Uterus (tissue), 3 donors: ENCODE measurements at regions not wholly inside any gene's neighbourhood (a gene's known extent, or its start where the extent isn't known, plus 50 kb on each side); places are given as distances from the start of the nearest gene placed in this dataset.

Experiments
- DNase-seq, 2 donors: peaks; one replicate each; pipeline ENCODE4 v3.0.0-alpha.2; 2019 to 2020
- H3K27ac ChIP-seq, 2 donors: fragments of 200-600 bp; sonication (generic); 1 replicate in 1 of 2; 2 replicates in 1 of 2; pipeline ENCODE4 v1.5.1; 2016 to 2018
- H3K27me3 ChIP-seq, 2 donors: fragments of 200-600 bp; sonication (generic); one replicate each; pipeline ENCODE4 v1.5.1; 2018 to 2019; ENCODE audit warnings: control low read depth in 1 of 2
- H3K36me3 ChIP-seq, 2 donors: fragments of 200-600 bp; sonication (generic); one replicate each; pipeline ENCODE4 v1.5.1; 2019; ENCODE audit warnings: control low read depth in 1 of 2
- H3K4me1 ChIP-seq, 2 donors: fragments of 200-600 bp; sonication (generic); one replicate each; pipeline ENCODE4 v1.5.1; 2018 to 2019; ENCODE audit warnings: control low read depth in 1 of 2
- H3K4me3 ChIP-seq, 2 donors: fragments of 200-600 bp; sonication (generic); 1 replicate in 1 of 2; 2 replicates in 1 of 2; pipeline ENCODE4 v1.5.1; 2018 to 2019; ENCODE audit warnings: mild to moderate bottlenecking in 1 of 2
- H3K9me3 ChIP-seq, 2 donors: fragments of 200-600 bp; sonication (generic); one replicate each; pipeline ENCODE4 v1.5.1; 2019; ENCODE audit warnings: control low read depth in 1 of 2
- POLR2A ChIP-seq, 2 donors: fragments of 450-650 bp; IDR thresholded peaks; one replicate each; pipeline ENCODE4 v1.6.1; 2016; ENCODE audit warnings: antibody characterized with exemption in 2 of 2, mild to moderate bottlenecking in 1 of 2, moderate library complexity in 1 of 2
- intact Hi-C: fragments of 100-400 bp; cut with DNase I; formaldehyde crosslinking; loops from one replicate; pipeline ENCODE4 v1.15.1; 2023; ENCODE audit warnings: low total_unique reads
- TF ChIP-seq, protein P1 (sequence below), 4 experiments: fragments of 200-600 bp in 2 of 4; fragments of 450-650 bp in 2 of 4; sonication (generic) in 2 of 4; IDR thresholded peaks; one replicate each; pipeline ENCODE4 v1.5.1; 2016 to 2019; ENCODE audit warnings: antibody characterized with exemption in 4 of 4, mild to moderate bottlenecking in 2 of 4, moderate library complexity in 1 of 4
- donor health status: DM: yes; HTN: yes; CAD: no.

DNA sequence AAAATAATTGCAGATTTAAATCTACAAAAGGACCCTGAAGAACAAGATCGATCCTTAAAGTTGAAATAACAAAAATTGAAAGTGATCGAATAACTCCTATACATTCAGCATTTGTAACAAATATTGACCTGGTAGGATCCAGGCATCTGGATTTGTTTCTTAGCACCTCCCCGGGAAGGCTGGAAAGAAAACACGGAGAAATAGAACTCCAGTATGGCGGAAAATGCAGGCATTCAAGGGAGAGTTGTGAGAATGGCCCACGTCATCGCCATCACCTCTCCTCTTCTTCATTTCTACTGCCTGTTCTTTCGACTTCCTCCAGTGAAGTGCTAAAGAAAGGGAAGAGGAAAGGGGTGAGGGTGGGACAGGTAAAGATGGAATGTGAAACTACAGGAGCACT, 242.3 kb upstream of the TFAP2D start:
- intact Hi-C loops = no loop called here
- no peak for TF ChIP-seq POLR2A (IDR thresholded peaks at IDR 0.05)
- TF ChIP-seq, protein P1, sequence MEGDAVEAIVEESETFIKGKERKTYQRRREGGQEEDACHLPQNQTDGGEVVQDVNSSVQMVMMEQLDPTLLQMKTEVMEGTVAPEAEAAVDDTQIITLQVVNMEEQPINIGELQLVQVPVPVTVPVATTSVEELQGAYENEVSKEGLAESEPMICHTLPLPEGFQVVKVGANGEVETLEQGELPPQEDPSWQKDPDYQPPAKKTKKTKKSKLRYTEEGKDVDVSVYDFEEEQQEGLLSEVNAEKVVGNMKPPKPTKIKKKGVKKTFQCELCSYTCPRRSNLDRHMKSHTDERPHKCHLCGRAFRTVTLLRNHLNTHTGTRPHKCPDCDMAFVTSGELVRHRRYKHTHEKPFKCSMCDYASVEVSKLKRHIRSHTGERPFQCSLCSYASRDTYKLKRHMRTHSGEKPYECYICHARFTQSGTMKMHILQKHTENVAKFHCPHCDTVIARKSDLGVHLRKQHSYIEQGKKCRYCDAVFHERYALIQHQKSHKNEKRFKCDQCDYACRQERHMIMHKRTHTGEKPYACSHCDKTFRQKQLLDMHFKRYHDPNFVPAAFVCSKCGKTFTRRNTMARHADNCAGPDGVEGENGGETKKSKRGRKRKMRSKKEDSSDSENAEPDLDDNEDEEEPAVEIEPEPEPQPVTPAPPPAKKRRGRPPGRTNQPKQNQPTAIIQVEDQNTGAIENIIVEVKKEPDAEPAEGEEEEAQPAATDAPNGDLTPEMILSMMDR (IDR thresholded peaks at IDR 0.05) = no peak
- Histone ChIP-seq H3K27ac (no peak overlapping the region), H3K4me1 (no peaks in the 10 kb centered on the region), H3K27me3 (no peaks in the 10 kb centered on the region), H3K36me3 (no peaks in the 10 kb centered on the region), H3K9me3 (no peaks in the 10 kb centered on the region), H3K4me3 (no peak overlapping the region)
- no peak for DNase-seq

DNA sequence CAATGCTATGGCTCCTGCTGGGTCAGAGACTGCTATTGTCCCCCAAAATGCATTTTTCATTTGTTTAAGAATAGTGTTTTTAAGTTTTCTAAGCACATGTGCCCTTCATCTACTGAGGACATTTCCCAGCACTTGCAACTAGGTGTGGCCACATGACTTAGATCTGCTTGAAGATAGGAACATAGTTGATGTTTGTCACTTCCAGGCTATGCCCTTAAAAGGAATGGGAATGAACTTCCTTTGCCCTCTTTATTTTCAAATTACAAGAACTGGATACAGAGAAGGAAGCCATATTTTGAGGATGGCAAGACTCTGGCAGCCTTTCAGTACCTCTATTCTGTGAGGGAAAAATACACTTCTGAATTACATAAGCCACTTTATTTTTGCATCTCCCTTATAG, 203.0 kb upstream of the TFAP2D start:
- intact Hi-C loops = no loop called here
- TF ChIP-seq, protein P1 (IDR thresholded peaks at IDR 0.05) = no peak
- TF ChIP-seq POLR2A (IDR thresholded peaks at IDR 0.05) = no peak

DNA sequence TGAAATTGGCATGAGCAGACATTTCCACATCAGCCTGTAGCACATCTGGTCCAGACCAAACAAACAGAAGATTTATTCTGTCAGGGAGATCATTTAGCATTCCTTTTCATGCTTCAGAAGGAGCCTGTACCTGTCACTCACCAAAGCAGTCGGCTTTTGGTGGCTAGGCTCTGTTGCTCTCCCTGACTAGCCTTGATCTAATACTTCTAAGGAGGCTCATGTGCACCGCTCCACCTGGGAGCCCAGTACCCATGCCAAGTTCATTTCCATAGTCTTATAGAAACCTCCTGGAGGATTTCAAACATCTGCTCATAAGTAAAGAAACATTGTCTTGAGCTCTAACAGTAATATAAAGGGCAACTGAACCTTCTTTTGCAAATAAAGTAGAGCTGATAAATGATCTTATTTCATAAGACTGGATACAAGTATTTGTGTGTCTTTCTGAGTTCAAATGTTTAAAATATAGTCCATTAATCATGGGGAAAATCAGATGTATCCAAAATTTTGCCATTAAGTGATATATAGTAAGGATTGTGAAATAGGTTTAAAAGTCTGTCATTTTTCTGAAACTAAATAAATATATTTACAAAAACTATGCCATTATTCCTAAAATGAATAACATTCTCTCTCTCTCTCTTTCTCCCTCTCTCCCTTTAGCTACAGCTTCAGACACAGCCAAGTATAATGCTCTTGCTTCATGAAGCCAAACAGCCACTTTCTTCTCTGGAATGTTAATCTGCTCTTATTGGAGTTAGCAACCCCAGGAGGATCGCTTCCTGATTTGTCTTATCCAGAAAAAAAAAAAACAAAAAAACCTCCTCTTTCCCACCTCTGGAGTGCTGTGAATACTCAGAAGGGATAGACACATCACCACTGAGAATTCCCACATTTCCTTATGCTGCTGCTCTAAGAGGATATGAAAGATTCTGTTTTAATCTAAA, 192.7 kb upstream of the TFAP2D start:
- no peaks in the 10 kb centered on the region for H3K4me1 ChIP-seq
- TF ChIP-seq POLR2A (IDR thresholded peaks at IDR 0.05) = no peak
- TF ChIP-seq, protein P1 (IDR thresholded peaks at IDR 0.05) = no peak
- intact Hi-C loops = no loop called here
- DNase-seq = no peak
- no peaks in the 10 kb centered on the region for H3K36me3 ChIP-seq
- no peaks in the 10 kb centered on the region for H3K9me3 ChIP-seq
- H3K27me3 ChIP-seq = no peaks in the 10 kb centered on the region
- no peak overlapping the region for H3K27ac ChIP-seq
- H3K4me3 ChIP-seq = no peak overlapping the region

More for the DNA sequence above, 203.0 kb upstream of the TFAP2D start:
- H3K36me3 ChIP-seq = no peaks in the 10 kb centered on the region
- no peaks in the 10 kb centered on the region for H3K4me1 ChIP-seq
- no peak overlapping the region for H3K27ac ChIP-seq
- no peaks in the 10 kb centered on the region for H3K27me3 ChIP-seq
- no peak for DNase-seq
- H3K4me3 ChIP-seq = no peak overlapping the region
- H3K9me3 ChIP-seq = no peaks in the 10 kb centered on the region

DNA sequence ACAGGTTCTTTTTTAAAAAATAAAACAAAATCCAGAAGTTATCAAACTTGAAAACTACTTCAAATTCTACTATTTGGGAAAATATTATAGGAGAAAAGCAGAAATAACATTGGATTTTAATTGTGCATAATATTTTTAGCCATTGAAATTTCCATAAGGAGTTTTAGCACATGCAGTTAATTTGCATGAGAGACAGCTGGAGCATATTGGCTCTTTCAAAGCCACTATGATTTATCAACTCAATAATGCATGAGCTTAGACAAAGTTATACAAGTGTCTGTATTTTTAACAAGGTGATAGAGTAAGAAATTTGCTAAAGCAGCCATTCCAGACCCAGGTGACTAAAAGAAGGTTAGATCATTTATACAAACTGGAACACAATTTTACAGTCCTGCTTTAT, 189.0 kb upstream of the TFAP2D start:
- intact Hi-C loops = no loop called here
- no peak overlapping the region for H3K4me3 ChIP-seq
- no peaks in the 10 kb centered on the region for H3K36me3 ChIP-seq
- DNase-seq = no peak
- H3K27me3 ChIP-seq = no peaks in the 10 kb centered on the region
- no peak overlapping the region for H3K27ac ChIP-seq
- TF ChIP-seq, protein P1 (IDR thresholded peaks at IDR 0.05) = no peak
- no peak for TF ChIP-seq POLR2A (IDR thresholded peaks at IDR 0.05)
- H3K9me3 ChIP-seq = no peaks in the 10 kb centered on the region
- H3K4me1 ChIP-seq = no peaks in the 10 kb centered on the region

DNA sequence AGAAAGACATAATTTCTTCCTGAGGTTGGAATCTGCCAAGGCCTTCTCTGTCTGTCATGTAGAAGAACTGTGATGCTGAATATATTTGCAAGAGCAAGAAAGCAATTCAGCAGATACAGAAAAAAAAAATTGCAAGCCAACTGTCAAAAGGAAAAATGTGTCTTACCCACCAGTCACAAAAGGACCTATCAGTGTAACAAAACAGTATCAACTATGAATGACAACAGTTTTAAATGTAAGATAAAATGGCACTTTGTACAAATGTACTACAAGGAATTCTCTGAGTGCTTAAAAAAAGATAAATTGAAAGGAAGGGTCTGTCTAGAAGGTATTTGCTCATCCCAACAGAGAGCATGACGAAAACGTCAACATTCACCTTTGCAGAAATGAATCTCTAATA, 185.3 kb upstream of the TFAP2D start:
- Histone ChIP-seq H3K27me3 (no peaks in the 10 kb centered on the region), H3K4me3 (no peak overlapping the region), H3K36me3 (no peaks in the 10 kb centered on the region), H3K27ac (no peak overlapping the region), H3K4me1 (no peaks in the 10 kb centered on the region), H3K9me3 (no peaks in the 10 kb centered on the region)
- intact Hi-C loops = no loop called here
- no peak for TF ChIP-seq POLR2A (IDR thresholded peaks at IDR 0.05)
- TF ChIP-seq, protein P1 (IDR thresholded peaks at IDR 0.05) = no peak
- no peak for DNase-seq
